WERI-Rb-1 (cell line): ENCODE measurements at regions not wholly inside any gene's neighbourhood (a gene's known extent, or its start where the extent isn't known, plus 50 kb on each side); places are given as distances from the start of the nearest gene placed in this dataset.

Experiments
- DNase-seq: peaks from one replicate; pipeline ENCODE4 v3.0.0-alpha.2; 2020
- H3K27ac ChIP-seq: fragments of 250-450 bp; sonication (Bioruptor Pico); 2 replicates; pipeline ENCODE4 v1.5.1; 2020; ENCODE audit warnings: mild to moderate bottlenecking, moderate library complexity
- H3K27me3 ChIP-seq: fragments of 250-450 bp; sonication (Bioruptor Pico); 2 replicates; pipeline ENCODE4 v1.5.1; 2021; ENCODE audit warnings: mild to moderate bottlenecking, low read depth, moderate library complexity; ENCODE audit not compliant: insufficient read depth, severe bottlenecking
- H3K36me3 ChIP-seq: fragments of 250-450 bp; sonication (Bioruptor Pico); 2 replicates; pipeline ENCODE4 v1.5.1; 2020; ENCODE audit warnings: mild to moderate bottlenecking, moderate library complexity
- H3K4me3 ChIP-seq: 2 replicates; pipeline ENCODE4 v1.5.1; 2011; ENCODE audit warnings: low read depth, mild to moderate bottlenecking, control low read depth, low read length
- H3K9me3 ChIP-seq: fragments of 250-450 bp; sonication (Bioruptor Pico); 2 replicates; pipeline ENCODE4 v1.5.1; 2021; ENCODE audit warnings: mild to moderate bottlenecking, moderate library complexity; ENCODE audit not compliant: severe bottlenecking
- TF ChIP-seq, protein P1 (sequence below): IDR thresholded peaks from 2 replicates; pipeline ENCODE4 v1.5.1; 2011; ENCODE audit warnings: low read depth, mild to moderate bottlenecking, control low read depth, inconsistent platforms, low read length

DNA sequence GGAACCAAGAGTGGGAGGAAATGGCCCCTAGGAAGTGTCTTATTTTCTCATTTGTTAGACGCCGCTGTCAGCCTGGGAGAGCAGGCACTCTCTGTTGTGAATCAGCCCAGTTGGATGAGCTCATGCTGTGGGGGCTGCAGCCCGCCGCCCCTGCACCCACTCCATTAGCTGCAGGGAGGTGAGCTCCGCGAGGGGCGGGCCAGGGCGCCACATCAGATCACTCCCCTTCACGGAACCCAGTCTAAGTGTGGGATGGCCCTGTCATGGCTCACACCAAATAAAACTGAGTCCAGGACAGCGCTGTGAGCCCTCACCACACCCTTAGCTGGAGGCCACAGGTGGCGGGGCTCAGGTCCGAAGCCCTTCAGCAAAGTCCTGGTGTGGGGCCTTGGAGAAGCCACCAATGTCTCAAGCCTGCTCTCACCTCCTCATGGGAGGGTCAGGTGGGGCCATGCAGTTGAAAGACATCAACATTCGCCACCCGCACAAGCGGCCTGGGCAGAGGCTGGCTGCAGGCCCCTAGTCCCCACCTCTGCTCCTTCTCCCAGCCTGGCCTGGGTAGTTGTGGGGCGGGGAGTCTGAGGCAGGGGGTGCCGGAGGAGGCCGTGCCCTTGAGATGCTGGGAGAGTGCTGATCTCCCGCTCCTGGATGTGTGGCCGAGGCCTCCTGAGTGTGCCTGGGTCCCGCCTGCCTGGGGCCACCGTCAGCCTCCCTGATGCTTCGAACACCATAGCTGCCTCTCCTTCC lies 66.2 kb upstream of the SLCO4A1 start:
- DNase-seq, result no peak
- TF ChIP-seq, protein P1, sequence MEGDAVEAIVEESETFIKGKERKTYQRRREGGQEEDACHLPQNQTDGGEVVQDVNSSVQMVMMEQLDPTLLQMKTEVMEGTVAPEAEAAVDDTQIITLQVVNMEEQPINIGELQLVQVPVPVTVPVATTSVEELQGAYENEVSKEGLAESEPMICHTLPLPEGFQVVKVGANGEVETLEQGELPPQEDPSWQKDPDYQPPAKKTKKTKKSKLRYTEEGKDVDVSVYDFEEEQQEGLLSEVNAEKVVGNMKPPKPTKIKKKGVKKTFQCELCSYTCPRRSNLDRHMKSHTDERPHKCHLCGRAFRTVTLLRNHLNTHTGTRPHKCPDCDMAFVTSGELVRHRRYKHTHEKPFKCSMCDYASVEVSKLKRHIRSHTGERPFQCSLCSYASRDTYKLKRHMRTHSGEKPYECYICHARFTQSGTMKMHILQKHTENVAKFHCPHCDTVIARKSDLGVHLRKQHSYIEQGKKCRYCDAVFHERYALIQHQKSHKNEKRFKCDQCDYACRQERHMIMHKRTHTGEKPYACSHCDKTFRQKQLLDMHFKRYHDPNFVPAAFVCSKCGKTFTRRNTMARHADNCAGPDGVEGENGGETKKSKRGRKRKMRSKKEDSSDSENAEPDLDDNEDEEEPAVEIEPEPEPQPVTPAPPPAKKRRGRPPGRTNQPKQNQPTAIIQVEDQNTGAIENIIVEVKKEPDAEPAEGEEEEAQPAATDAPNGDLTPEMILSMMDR, result no peak
- Histone ChIP-seq H3K27ac (no peak overlapping the region), H3K4me3 (no peak overlapping the region), H3K36me3 (no peaks in the 10 kb centered on the region), H3K27me3 (no peaks in the 10 kb centered on the region), H3K9me3 (no peaks in the 10 kb centered on the region)

DNA sequence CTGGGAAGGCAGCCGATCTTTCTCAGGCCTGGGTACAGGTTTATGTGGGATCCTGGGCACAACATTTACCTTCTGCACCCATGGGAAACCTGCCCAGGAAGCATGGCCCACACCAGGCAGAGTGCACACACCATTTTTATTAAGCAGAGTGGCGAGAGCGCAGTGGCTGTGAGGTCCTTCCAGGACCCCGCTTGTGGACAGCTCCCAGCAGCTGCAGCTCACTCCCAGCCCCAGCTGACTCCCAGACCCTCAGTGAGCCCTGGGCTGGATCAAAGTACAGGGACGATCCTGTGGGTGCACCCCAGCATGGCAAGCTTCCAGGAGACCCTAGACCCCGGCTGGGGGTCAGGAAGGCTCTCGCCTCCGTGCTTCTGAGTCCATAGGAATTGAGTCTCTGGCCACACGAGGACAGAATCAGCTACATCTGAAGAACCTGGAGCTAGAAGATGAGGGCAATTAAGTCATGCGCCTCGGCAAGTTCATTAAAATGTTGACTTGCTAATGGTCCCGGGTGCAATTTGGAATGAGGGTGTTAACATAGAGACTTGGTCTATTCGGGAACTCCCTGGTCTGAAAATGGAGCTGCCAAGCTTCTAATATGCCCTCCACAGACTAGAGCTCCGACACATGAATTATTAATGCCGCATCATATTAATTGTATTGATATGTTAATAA lies 65.4 kb upstream of the SLCO4A1 start:
- H3K27ac ChIP-seq, result no peak overlapping the region
- no peaks in the 10 kb centered on the region for H3K9me3 ChIP-seq
- H3K36me3 ChIP-seq, result no peaks in the 10 kb centered on the region
- no peak overlapping the region for H3K4me3 ChIP-seq
- TF ChIP-seq, protein P1, result no peak
- no peak for DNase-seq
- no peaks in the 10 kb centered on the region for H3K27me3 ChIP-seq

DNA sequence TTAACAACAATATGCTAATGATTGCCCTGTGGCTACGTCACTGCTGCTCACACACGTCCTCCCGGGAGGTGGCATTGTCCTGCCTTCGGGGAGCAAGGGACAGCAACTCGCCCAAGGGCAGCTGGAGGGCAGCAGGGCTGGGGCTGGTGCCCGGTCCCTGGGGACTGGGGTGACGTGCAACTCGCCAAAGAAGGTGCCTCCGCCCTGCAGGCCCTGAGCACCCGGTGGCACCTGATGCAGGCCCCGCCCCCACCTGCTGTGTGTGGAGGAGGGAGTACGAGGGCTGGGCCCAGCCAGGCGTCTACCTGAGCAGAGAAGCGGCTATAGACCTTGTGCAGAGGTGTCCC lies 64.8 kb upstream of the SLCO4A1 start:
- no peaks in the 10 kb centered on the region for H3K9me3 ChIP-seq
- H3K36me3 ChIP-seq, result no peaks in the 10 kb centered on the region
- H3K27ac ChIP-seq, result no peak overlapping the region
- H3K4me3 ChIP-seq, result no peak overlapping the region
- TF ChIP-seq, protein P1, result no peak
- no peak for DNase-seq
- no peaks in the 10 kb centered on the region for H3K27me3 ChIP-seq

DNA sequence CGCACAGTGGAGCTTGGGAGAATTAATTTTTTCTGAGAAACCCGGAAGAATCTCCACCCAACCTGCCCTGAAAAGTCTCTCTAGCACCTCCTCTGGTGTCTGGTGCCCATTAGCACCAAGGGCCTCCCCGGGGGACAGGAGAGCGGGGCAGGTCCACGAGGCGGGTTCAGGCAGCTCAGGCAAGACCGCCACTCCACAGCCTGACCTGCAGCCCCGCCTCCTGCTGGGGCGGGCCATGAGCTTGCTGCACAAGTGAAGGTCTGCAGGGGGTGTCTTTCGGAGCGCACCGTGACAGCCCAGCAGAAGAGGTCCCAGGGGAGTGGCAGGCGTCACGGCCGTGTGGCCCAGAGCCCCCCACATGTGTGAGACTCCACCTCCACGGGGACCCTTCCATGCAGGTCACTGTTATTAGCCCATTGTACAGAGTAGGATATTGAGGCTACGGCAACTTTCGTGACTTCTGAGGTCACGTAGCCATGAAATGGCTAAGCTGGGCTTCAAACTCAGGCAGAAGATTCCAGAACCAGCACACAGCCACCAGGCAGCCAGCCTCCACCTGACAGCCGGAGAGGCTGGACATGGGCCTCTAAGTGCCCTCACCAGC lies 63.9 kb upstream of the SLCO4A1 start:
- TF ChIP-seq, protein P1, result no peak
- H3K27me3 ChIP-seq, result no peaks in the 10 kb centered on the region
- no peak overlapping the region for H3K27ac ChIP-seq
- DNase-seq, result peak; percentile 28
- H3K9me3 ChIP-seq, result no peaks in the 10 kb centered on the region
- no peaks in the 10 kb centered on the region for H3K36me3 ChIP-seq
- no peak overlapping the region for H3K4me3 ChIP-seq

DNA sequence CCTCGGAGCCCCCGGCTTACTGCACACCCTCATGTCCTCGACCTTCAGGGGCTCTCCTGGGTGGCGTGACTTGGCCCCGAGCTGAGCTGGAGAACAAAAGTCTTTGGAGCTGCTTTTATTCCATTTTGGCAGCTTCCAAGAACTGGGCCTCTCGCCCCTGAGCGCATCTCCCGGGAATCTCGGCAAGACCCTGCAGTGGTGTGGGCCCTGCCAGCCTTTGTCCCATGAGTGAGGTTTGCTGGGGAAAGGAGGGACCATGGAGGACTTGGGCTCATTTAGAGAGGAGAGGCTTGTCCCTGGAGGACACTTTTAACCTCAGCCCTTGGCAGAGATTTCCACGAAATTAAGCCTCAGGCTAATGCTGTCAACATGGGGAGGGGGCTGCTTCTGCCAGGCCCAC lies 62.3 kb upstream of the SLCO4A1 start:
- no peak overlapping the region for H3K27ac ChIP-seq
- no peak for DNase-seq
- TF ChIP-seq, protein P1, result no peak
- no peaks in the 10 kb centered on the region for H3K9me3 ChIP-seq
- no peaks in the 10 kb centered on the region for H3K27me3 ChIP-seq
- no peaks in the 10 kb centered on the region for H3K36me3 ChIP-seq
- no peak overlapping the region for H3K4me3 ChIP-seq
